A549 (cell line): ENCODE measurements at regions not wholly inside any gene's neighbourhood (a gene's known extent, or its start where the extent isn't known, plus 50 kb on each side); places are given as distances from the start of the nearest gene placed in this dataset.

Experiments
- ATAC-seq, 2 experiments: fragments of 200-7000 bp in 1 of 2; fragments of >200 bp in 1 of 2; cut with Nextera tagmentation in 1 of 2; cut with Tn5 transposase in 1 of 2; 3 replicates each; pipeline versions ENCODE4 v1.8.0 to v1.9.1; 2018 to 2020; ENCODE audit warnings: mild to moderate bottlenecking in 1 of 2, moderate library complexity in 1 of 2
- CTCF ChIA-PET: fragments of 300-600 bp; sonication (Branson Sonifier 250); formaldehyde crosslinking; extraction: SDS; loops from one replicate; lab custom pipeline; 2021; ENCODE audit warnings: antibody characterized with exemption, inconsistent platforms; lab: Yijun Ruan, JAX
- POLR2A ChIA-PET: fragments of 350-600 bp; formaldehyde crosslinking; extraction: SDS; loops from one replicate; lab custom pipeline; 2021; ENCODE audit warnings: antibody characterized with exemption, inconsistent platforms; lab: Yijun Ruan, JAX
- DNase-seq, 2 experiments: peaks; one replicate each; pipeline versions ENCODE4 v3.0.0 to v3.0.0-alpha.2; 2011 to 2016; ENCODE audit warnings: low read depth in 1 of 2, low spot score in 1 of 2
- FAIRE-seq: peaks from 2 replicates; lab custom pipeline; 2011; peaks lifted over from hg19 to GRCh38; lab: Jason Lieb, UNC
- H3K27ac ChIP-seq, 2 experiments: fragments of >200 bp; sonication (Bioruptor Twin); formaldehyde crosslinking; 3 replicates each; pipeline ENCODE4 v1.5.1; 2016 to 2017
- H3K4me1 ChIP-seq: fragments of >200 bp; sonication (Bioruptor Twin); formaldehyde crosslinking; 3 replicates; pipeline ENCODE4 v1.6.1; 2016
- H3K4me2 ChIP-seq: fragments of >200 bp; sonication (Bioruptor Twin); formaldehyde crosslinking; 3 replicates; pipeline ENCODE4 v1.6.1; 2016
- H3K4me3 ChIP-seq: fragments of >200 bp; sonication (Bioruptor Twin); formaldehyde crosslinking; 3 replicates; pipeline ENCODE4 v1.5.1; 2016
- H3K9me3 ChIP-seq: fragments of >200 bp; sonication (Bioruptor Twin); formaldehyde crosslinking; 3 replicates; pipeline ENCODE4 v1.6.1; 2016
- CBX2 ChIP-seq: fragments of 200-600 bp; sonication (generic); IDR thresholded peaks from 2 replicates; pipeline ENCODE4 v1.6.1; 2016; ENCODE audit warnings: low read depth, mild to moderate bottlenecking, borderline replicate concordance
- FOSL2 ChIP-seq, 2 experiments: fragments of 450-650 bp in 1 of 2; fragments of >200 bp in 1 of 2; sonication (Bioruptor Twin) in 1 of 2; formaldehyde crosslinking; IDR thresholded peaks; 2 replicates each; pipeline versions ENCODE4 v1.5.0 to v1.6.1; 2016 to 2020; ENCODE audit warnings: mild to moderate bottlenecking in 1 of 2, moderate library complexity in 1 of 2
- GATA3 ChIP-seq: IDR thresholded peaks from 2 replicates; pipeline ENCODE4 v1.6.1; 2012; ENCODE audit warnings: borderline replicate concordance
- HDAC2 ChIP-seq: fragments of 200-600 bp; sonication (generic); IDR thresholded peaks from 2 replicates; pipeline ENCODE4 v1.6.1; 2016
- HOXA7 ChIP-seq: fragments of 250-450 bp; sonication (Bioruptor Pico); IDR thresholded peaks from 2 replicates; pipeline ENCODE4 v1.5.0; 2020; ENCODE audit warnings: mild to moderate bottlenecking, moderate library complexity
- HOXB5 ChIP-seq: fragments of 250-450 bp; sonication (Bioruptor Pico); IDR thresholded peaks from 2 replicates; pipeline ENCODE4 v1.5.0; 2020; ENCODE audit warnings: mild to moderate bottlenecking, moderate library complexity
- KDM5A ChIP-seq: fragments of 200-600 bp; sonication (generic); IDR thresholded peaks from 2 replicates; pipeline ENCODE4 v1.6.1; 2016; ENCODE audit warnings: antibody characterized with exemption, mild to moderate bottlenecking
- MAZ ChIP-seq: fragments of 150-350 bp; IDR thresholded peaks from 2 replicates; pipeline ENCODE4 v1.6.1; 2014; ENCODE audit warnings: antibody characterized with exemption, low read depth, low read length, borderline replicate concordance
- RAD21 ChIP-seq, 2 experiments: fragments of >200 bp in 1 of 2; sonication (Bioruptor Twin) in 1 of 2; formaldehyde crosslinking in 1 of 2; IDR thresholded peaks in 1 of 2; conservative IDR thresholded peaks in 1 of 2; 2 replicates in 1 of 2; 3 replicates in 1 of 2; pipeline ENCODE4 v1.6.1; 2012 to 2018; ENCODE audit warnings: inconsistent platforms in 1 of 2
- RARB ChIP-seq: fragments of 250-450 bp; sonication (Bioruptor Pico); IDR thresholded peaks from 2 replicates; pipeline ENCODE4 v1.8.0; 2021; ENCODE audit warnings: mild to moderate bottlenecking, moderate library complexity
- RCOR1 ChIP-seq: fragments of 150-350 bp; IDR thresholded peaks from 2 replicates; pipeline ENCODE4 v1.6.1; 2014; ENCODE audit warnings: antibody characterized with exemption, low read length, low read depth
- RFX5 ChIP-seq: fragments of 450-650 bp; IDR thresholded peaks from 2 replicates; pipeline ENCODE4 v1.7.1; 2014; ENCODE audit warnings: antibody characterized with exemption, mild to moderate bottlenecking, moderate library complexity
- RNF2 ChIP-seq: fragments of 200-600 bp; sonication (generic); IDR thresholded peaks from 2 replicates; pipeline ENCODE4 v1.6.1; 2016; ENCODE audit warnings: low read depth, mild to moderate bottlenecking, antibody characterized with exemption, moderate library complexity, borderline replicate concordance
- SMC3 ChIP-seq: fragments of >200 bp; sonication (Bioruptor Twin); formaldehyde crosslinking; IDR thresholded peaks from 3 replicates; pipeline ENCODE4 v1.6.1; 2018; ENCODE audit warnings: inconsistent platforms
- ZSCAN20 ChIP-seq: fragments of 250-450 bp; sonication (Bioruptor Pico); IDR thresholded peaks from 2 replicates; pipeline ENCODE4 v1.8.0; 2022; ENCODE audit warnings: mild to moderate bottlenecking, moderate library complexity
- WGBS: methylation state at CpG from one replicate; pipeline ENCODE4 v1.1.6; 2017; ENCODE audit errors: missing lambda C conversion rate; 5-methylcytosine and 5-hydroxymethylcytosine counted together
- TF ChIP-seq, protein P1 (sequence below): IDR thresholded peaks from 2 replicates; pipeline ENCODE4 v1.6.1; 2012
- TF ChIP-seq, protein P2 (sequence below): fragments of >200 bp; sonication (Bioruptor Twin); formaldehyde crosslinking; IDR thresholded peaks from 3 replicates; pipeline ENCODE4 v1.6.1; 2016
- TF ChIP-seq, protein P3 (sequence below): fragments of >200 bp; sonication (Bioruptor Twin); formaldehyde crosslinking; IDR thresholded peaks from 2 replicates; pipeline ENCODE4 v1.6.1; 2016

DNA sequence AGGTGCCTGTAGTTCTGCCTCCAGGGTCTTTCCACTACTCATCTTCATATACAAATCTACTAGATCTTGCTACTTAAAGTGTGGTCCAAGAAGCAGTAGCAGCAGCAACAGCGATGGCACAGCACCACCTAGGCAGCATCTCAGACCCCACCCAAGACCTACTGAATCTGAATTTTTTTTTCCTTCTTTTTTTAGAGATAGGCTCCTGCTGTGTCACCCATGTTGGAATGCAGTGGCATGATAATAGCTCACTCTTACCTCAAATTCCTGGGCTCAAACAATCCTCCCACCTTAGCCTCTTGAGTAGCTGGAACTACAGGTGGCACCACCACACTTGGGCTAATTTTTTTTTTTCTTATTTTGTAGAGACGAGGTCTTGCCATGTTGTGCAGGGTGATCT lies 346.7 kb upstream of the TGFBR2 start:
- 66% methylated on average over 2 of the region's 2 CpGs for WGBS
- DNase-seq: peak in 1 of 2 experiments; percentile 46
- ChIA-PET CTCF (interaction anchor here (0.6 to 2.8 kb wide), 3 partner anchors 61 to 125 kb away, joined by 3 to 11 read pairs (median 4); no protein-coding TSS in a partner anchor), POLR2A (no interaction called here)
- Histone ChIP-seq H3K4me3 (no peak overlapping the region), H3K9me3 (peaks cover 12% of the 10 kb centered on the region; the same call in 1 of the 3 replicates), H3K27ac (peak overlapping the region; percentile 79 to 84), H3K4me2 (peak overlapping the region; percentile 64), H3K4me1 (peaks cover 35% of the 10 kb centered on the region)
- FAIRE-seq: no peak
- TF ChIP-seq SMC3 (no peak), RNF2 (no peak), RARB (no peak), RAD21 (conservative IDR thresholded peaks at IDR 0.05 in 1 of 2, IDR thresholded peaks at IDR 0.05 in 1 of 2) (0 out of 5 replicates have a peak, but pooled peaks of 1 of the 2 experiments have one; percentile 11)
- peak in 1 of 2 experiments; percentile 27; a peak in 3 of 6 replicates for ATAC-seq

DNA sequence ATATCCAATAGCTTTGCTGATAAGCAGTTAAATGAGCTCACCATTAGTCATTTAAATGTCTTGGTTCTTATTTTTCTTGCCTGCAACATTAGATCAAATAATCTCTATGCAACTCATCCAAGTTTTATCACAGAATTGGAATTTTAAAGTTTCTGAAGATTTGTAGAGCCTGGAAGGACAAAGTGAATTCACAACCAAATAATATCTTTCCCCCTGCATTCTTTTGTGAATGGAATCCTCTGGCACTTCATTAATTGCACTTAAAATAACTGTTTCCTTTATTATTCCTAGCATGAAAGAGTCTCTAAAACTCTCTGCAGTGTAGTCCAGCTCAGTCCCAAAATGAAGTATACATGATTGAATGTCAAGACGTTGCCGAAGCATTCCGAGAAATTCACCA lies 345.6 kb upstream of the TGFBR2 start:
- WGBS: 79% methylated on average over 3 of the region's 3 CpGs
- DNase-seq: no peak
- H3K4me1 ChIP-seq: peaks cover 35% of the 10 kb centered on the region
- POLR2A ChIA-PET: no interaction called here
- FAIRE-seq: no peak
- H3K9me3 ChIP-seq: peaks cover 17% of the 10 kb centered on the region; the same call in 2 of the 3 replicates
- H3K4me2 ChIP-seq: no peak overlapping the region
- H3K27ac ChIP-seq: peak overlapping the region; percentile 8 to 84; a peak in 5 of 6 replicates
- TF ChIP-seq, protein P1, sequence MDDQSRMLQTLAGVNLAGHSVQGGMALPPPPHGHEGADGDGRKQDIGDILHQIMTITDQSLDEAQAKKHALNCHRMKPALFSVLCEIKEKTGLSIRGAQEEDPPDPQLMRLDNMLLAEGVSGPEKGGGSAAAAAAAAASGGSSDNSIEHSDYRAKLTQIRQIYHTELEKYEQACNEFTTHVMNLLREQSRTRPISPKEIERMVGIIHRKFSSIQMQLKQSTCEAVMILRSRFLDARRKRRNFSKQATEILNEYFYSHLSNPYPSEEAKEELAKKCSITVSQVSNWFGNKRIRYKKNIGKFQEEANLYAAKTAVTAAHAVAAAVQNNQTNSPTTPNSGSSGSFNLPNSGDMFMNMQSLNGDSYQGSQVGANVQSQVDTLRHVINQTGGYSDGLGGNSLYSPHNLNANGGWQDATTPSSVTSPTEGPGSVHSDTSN: no peak
- TF ChIP-seq HOXA7 (CRISPR knock-in tag) (no peak), FOSL2 (IDR thresholded peaks at IDR 0.05) (no peak), FOSL2 (CRISPR knock-in tag; IDR thresholded peaks at IDR 0.05) (no peak), CBX2 (no peak), HOXB5 (CRISPR knock-in tag) (no peak)
- TF ChIP-seq, all 56 proteins: peak for 0
- CTCF ChIA-PET: interaction anchor here (0.5 to 2.8 kb wide), 4 partner anchors 55 to 755 kb away, joined by 3 to 11 read pairs (median 3); no protein-coding TSS in a partner anchor
- ATAC-seq: no peak
- H3K4me3 ChIP-seq: no peak overlapping the region

- H3K27ac ChIP-seq: peak overlapping the region; percentile 18 to 84; a peak in 5 of 6 replicates
- TF ChIP-seq HDAC2 (no peak), RCOR1 (no peak), ZSCAN20 (no peak), RFX5 (no peak), KDM5A (no peak), GATA3 (no peak), SMC3 (no peak), MAZ (no peak)
- TF ChIP-seq, protein P2, sequence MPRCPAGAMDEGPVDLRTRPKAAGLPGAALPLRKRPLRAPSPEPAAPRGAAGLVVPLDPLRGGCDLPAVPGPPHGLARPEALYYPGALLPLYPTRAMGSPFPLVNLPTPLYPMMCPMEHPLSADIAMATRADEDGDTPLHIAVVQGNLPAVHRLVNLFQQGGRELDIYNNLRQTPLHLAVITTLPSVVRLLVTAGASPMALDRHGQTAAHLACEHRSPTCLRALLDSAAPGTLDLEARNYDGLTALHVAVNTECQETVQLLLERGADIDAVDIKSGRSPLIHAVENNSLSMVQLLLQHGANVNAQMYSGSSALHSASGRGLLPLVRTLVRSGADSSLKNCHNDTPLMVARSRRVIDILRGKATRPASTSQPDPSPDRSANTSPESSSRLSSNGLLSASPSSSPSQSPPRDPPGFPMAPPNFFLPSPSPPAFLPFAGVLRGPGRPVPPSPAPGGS: no peak
- TF ChIP-seq, protein P3, sequence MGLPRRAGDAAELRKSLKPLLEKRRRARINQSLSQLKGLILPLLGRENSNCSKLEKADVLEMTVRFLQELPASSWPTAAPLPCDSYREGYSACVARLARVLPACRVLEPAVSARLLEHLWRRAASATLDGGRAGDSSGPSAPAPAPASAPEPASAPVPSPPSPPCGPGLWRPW: no peak
- no peak overlapping the region for H3K4me2 ChIP-seq
- no peak overlapping the region for H3K4me3 ChIP-seq
- H3K9me3 ChIP-seq: peaks cover 19% of the 10 kb centered on the region; the same call in 2 of the 3 replicates
- POLR2A ChIA-PET: no interaction called here
- ATAC-seq (no peak), FAIRE-seq (no peak), DNase-seq (no peak)
- peaks cover 16% of the 10 kb centered on the region for H3K4me1 ChIP-seq
- CTCF ChIA-PET: no interaction called here
- 89% methylated on average over 5 of the region's 5 CpGs for WGBS
Measured at GRCh38 chr3:30263238-30263924, 343.0 kb upstream of the TGFBR2 start.
